HG03039 (cell line): ENCODE measurements at regions not wholly inside any gene's neighbourhood (a gene's known extent, or its start where the extent isn't known, plus 50 kb on each side); places are given as distances from the start of the nearest gene placed in this dataset.
"Not testable (repeated sequence)": the region's sequence is repeated elsewhere in the genome, so short reads cannot be mapped to it uniquely, and the experiment has no call there.

Experiments used
- ATAC-seq: cut with Tn5 transposase; IDR thresholded peaks from one replicate; pipeline ENCODE4 v1.9.1; 2021; ENCODE audit warnings: mild to moderate bottlenecking, moderate library complexity; ENCODE audit not compliant: unreplicated experiment

- ATAC-seq = not testable (repeated sequence)
These were observed 203.2 kb downstream of the SNCAIP start for GRCh38 chr5:122515210-122515609.

- ATAC-seq = peak; percentile 59
These were observed 203.8 kb downstream of the SNCAIP start for GRCh38 chr5:122515709-122516431.

GRCh38 chr5:122516432-122516743 is 204.4 kb downstream of the SNCAIP start:
- no peak for ATAC-seq

GRCh38 chr5:122517091-122517490 is 205.1 kb downstream of the SNCAIP start:
- no peak for ATAC-seq

- no peak for ATAC-seq
These were observed 211.7 kb downstream of the SNCAIP start for GRCh38 chr5:122523776-122524175.

- no peak for ATAC-seq
These were observed 215.5 kb downstream of the SNCAIP start for GRCh38 chr5:122527547-122527946.

GRCh38 chr5:122532035-122532434 is 220.0 kb downstream of the SNCAIP start:
- ATAC-seq = no peak

- ATAC-seq = no peak
These were observed 221.8 kb downstream of the SNCAIP start for GRCh38 chr5:122533825-122534224.

GRCh38 chr5:122534829-122535228 is 222.8 kb downstream of the SNCAIP start:
- no peak for ATAC-seq

GRCh38 chr5:122541388-122541787 is 229.4 kb downstream of the SNCAIP start:
- ATAC-seq = no peak

- no peak for ATAC-seq
These were observed 228.9 kb upstream of the SNX2 start for GRCh38 chr5:122545986-122546385.

GRCh38 chr5:122547219-122547618 is 227.7 kb upstream of the SNX2 start:
- ATAC-seq = no peak

GRCh38 chr5:122547669-122548068 is 227.2 kb upstream of the SNX2 start:
- ATAC-seq = no peak

- no peak for ATAC-seq
These were observed 215.2 kb upstream of the SNX2 start for GRCh38 chr5:122559676-122560075.

- ATAC-seq = no peak
These were observed 213.7 kb upstream of the SNX2 start for GRCh38 chr5:122561209-122561608.

- no peak for ATAC-seq
These were observed 209.5 kb upstream of the SNX2 start for GRCh38 chr5:122565331-122565730.

- no peak for ATAC-seq
These were observed 198.4 kb upstream of the SNX2 start for GRCh38 chr5:122576256-122577016.

- no peak for ATAC-seq
These were observed 193.3 kb upstream of the SNX2 start for GRCh38 chr5:122581629-122582028.

- ATAC-seq = no peak
These were observed 190.2 kb upstream of the SNX2 start for GRCh38 chr5:122584411-122585300.

GRCh38 chr5:122585371-122585770 is 189.5 kb upstream of the SNX2 start:
- no peak for ATAC-seq

- no peak for ATAC-seq
These were observed 188.5 kb upstream of the SNX2 start for GRCh38 chr5:122586351-122586750.

- no peak for ATAC-seq
These were observed 183.1 kb upstream of the SNX2 start for GRCh38 chr5:122591828-122592227.
